GM06990 (cell line): ENCODE measurements at regions not wholly inside any gene's neighbourhood (a gene's known extent, or its start where the extent isn't known, plus 50 kb on each side); places are given as distances from the start of the nearest gene placed in this dataset.

Experiments used
- DNase-seq: peaks from one replicate; pipeline ENCODE4 v3.0.0-alpha.2; 2011; ENCODE audit not compliant: insufficient read length; ENCODE audit errors: extremely low read depth
- H3K27me3 ChIP-seq: replicated peaks from 2 replicates; pipeline ENCODE4 v1.6.0; 2011; ENCODE audit warnings: low read length; ENCODE audit not compliant: control insufficient read depth, insufficient read depth
- H3K36me3 ChIP-seq: 2 replicates; pipeline ENCODE4 v1.5.1; 2011; ENCODE audit warnings: low read length; ENCODE audit not compliant: control insufficient read depth, insufficient read depth
- H3K4me3 ChIP-seq: replicated peaks from 2 replicates; pipeline ENCODE4 v1.5.1; 2011; ENCODE audit warnings: low read depth, mild to moderate bottlenecking, control low read depth, low read length
- CTCF ChIP-seq: IDR thresholded peaks from 2 replicates; pipeline ENCODE4 v1.5.1; 2011; ENCODE audit warnings: low read length, control low read depth, mild to moderate bottlenecking, inconsistent platforms; ENCODE audit not compliant: insufficient read depth, poor library complexity, severe bottlenecking

GRCh38 chr2:101546376-101547058, 71.6 kb upstream of the RFX8 start:
- no peak for TF ChIP-seq CTCF
- no peak for DNase-seq
- no peaks in the 10 kb centered on the region for H3K27me3 ChIP-seq
- no peaks in the 10 kb centered on the region for H3K36me3 ChIP-seq
- H3K4me3 ChIP-seq: no peak overlapping the region

- DNase-seq: no peak
- no peak for TF ChIP-seq CTCF
- no peaks in the 10 kb centered on the region for H3K27me3 ChIP-seq
- no peaks in the 10 kb centered on the region for H3K36me3 ChIP-seq
- H3K4me3 ChIP-seq: no peak overlapping the region
Measured at GRCh38 chr2:101545950-101546349, 71.0 kb upstream of the RFX8 start.

- H3K36me3 ChIP-seq: no peaks in the 10 kb centered on the region
- H3K4me3 ChIP-seq: no peak overlapping the region
- TF ChIP-seq CTCF: no peak
- DNase-seq: no peak
- H3K27me3 ChIP-seq: no peaks in the 10 kb centered on the region
Measured at GRCh38 chr2:101540518-101540917, 65.6 kb upstream of the RFX8 start.

- H3K27me3 ChIP-seq: no peaks in the 10 kb centered on the region
- no peaks in the 10 kb centered on the region for H3K36me3 ChIP-seq
- no peak for DNase-seq
- no peak overlapping the region for H3K4me3 ChIP-seq
- no peak for TF ChIP-seq CTCF
Measured at GRCh38 chr2:101538076-101538475, 63.2 kb upstream of the RFX8 start.

- DNase-seq: no peak
- no peak overlapping the region for H3K4me3 ChIP-seq
- no peak for TF ChIP-seq CTCF
- no peaks in the 10 kb centered on the region for H3K27me3 ChIP-seq
- no peaks in the 10 kb centered on the region for H3K36me3 ChIP-seq
Measured at GRCh38 chr2:101534149-101534611, 59.3 kb upstream of the RFX8 start.

GRCh38 chr2:101533561-101534148, 58.7 kb upstream of the RFX8 start:
- Histone ChIP-seq H3K4me3 (no peak overlapping the region), H3K36me3 (no peaks in the 10 kb centered on the region), H3K27me3 (no peaks in the 10 kb centered on the region)
- no peak for DNase-seq
- TF ChIP-seq CTCF: no peak
